GM12878 (cell line): ENCODE measurements at regions not wholly inside any gene's neighbourhood (a gene's known extent, or its start where the extent isn't known, plus 50 kb on each side); places are given as distances from the start of the nearest gene placed in this dataset.

Experiments used
- ATAC-seq: fragments of 200-7000 bp; cut with Tn5 transposase; 3 replicates; pipeline ENCODE4 v1.9.1; 2020; ENCODE audit warnings: mild to moderate bottlenecking, moderate library complexity
- BruUV-seq: library from RNA; stranded (reverse); fragments of 400-500 nt; replicated peaks from 2 replicates; lab custom pipeline; 2021; lab: Mats Ljungman, UMichigan
- CTCF ChIA-PET: fragments of 300-600 bp; sonication (Branson Sonifier 250); formaldehyde crosslinking; extraction: SDS; loops from one replicate; lab custom pipeline; 2021; ENCODE audit warnings: inconsistent platforms; lab: Yijun Ruan, JAX
- POLR2A ChIA-PET: fragments of 350-600 bp; formaldehyde crosslinking; extraction: SDS; loops from one replicate; lab custom pipeline; 2021; ENCODE audit warnings: inconsistent platforms; lab: Charles Lee
- RAD21 ChIA-PET: fragments of 300-600 bp; sonication (Branson Sonifier 250); formaldehyde crosslinking; loops from one replicate; lab custom pipeline; 2023; ENCODE audit warnings: antibody characterized with exemption; ENCODE audit not compliant: unreplicated experiment; lab: Charles Lee
- SMC1A ChIA-PET: fragments of 300-600 bp; sonication (Branson Sonifier 250); formaldehyde crosslinking; loops from one replicate; lab custom pipeline; 2023; ENCODE audit not compliant: unreplicated experiment, uncharacterized antibody; lab: Charles Lee
- DNase-seq: peaks from one replicate; pipeline ENCODE4 v3.0.0-alpha.2; 2011; ENCODE audit warnings: low read depth, low spot score
- FAIRE-seq: peaks from 3 replicates; lab custom pipeline; 2011; peaks lifted over from hg19 to GRCh38; lab: Jason Lieb, UNC
- H2AFZ ChIP-seq: 2 replicates; pipeline ENCODE4 v1.6.0; 2011; ENCODE audit warnings: low read depth, low read length, control low read depth; ENCODE audit not compliant: control insufficient read depth
- H3K27ac ChIP-seq: 2 replicates; pipeline ENCODE4 v1.5.1; 2011; ENCODE audit warnings: control low read depth; ENCODE audit not compliant: control insufficient read depth, insufficient read depth
- H3K27me3 ChIP-seq, 2 experiments: replicated peaks in 1 of 2; 2 replicates each; pipeline versions ENCODE4 v1.6.0 to v1.6.1; 2011; ENCODE audit warnings: low read length in 1 of 2; ENCODE audit not compliant: control insufficient read depth in 2 of 2, insufficient read depth in 2 of 2
- H3K36me3 ChIP-seq, 2 experiments: 2 replicates each; pipeline ENCODE4 v1.5.1; 2011; ENCODE audit warnings: low read length in 1 of 2; ENCODE audit not compliant: control insufficient read depth in 2 of 2, insufficient read depth in 2 of 2
- H3K4me1 ChIP-seq: 2 replicates; pipeline ENCODE4 v1.6.1; 2011; ENCODE audit warnings: mild to moderate bottlenecking, low read length, moderate library complexity, mixed read lengths; ENCODE audit not compliant: control insufficient read depth, insufficient read depth
- H3K4me2 ChIP-seq: 2 replicates; pipeline ENCODE4 v1.6.0; 2011; ENCODE audit warnings: control low read depth; ENCODE audit not compliant: control insufficient read depth, insufficient read depth
- H3K4me3 ChIP-seq: fragments of 200-600 bp; sonication (generic); 2 replicates; pipeline ENCODE4 v1.5.1; 2016
- H3K79me2 ChIP-seq: 2 replicates; pipeline ENCODE4 v1.6.0; 2011; ENCODE audit warnings: low read length; ENCODE audit not compliant: control insufficient read depth, insufficient read depth
- H3K9ac ChIP-seq: 2 replicates; pipeline ENCODE4 v1.8.0; 2011; ENCODE audit warnings: low read length, control low read depth, mixed read lengths; ENCODE audit not compliant: control insufficient read depth, insufficient read depth
- H3K9me3 ChIP-seq: replicated peaks from 3 replicates; pipeline ENCODE4 v1.5.1; 2011; ENCODE audit warnings: mild to moderate bottlenecking, low read length; ENCODE audit not compliant: control insufficient read depth, insufficient read depth
- H4K20me1 ChIP-seq: 2 replicates; pipeline ENCODE4 v1.6.0; 2011; ENCODE audit not compliant: control insufficient read depth, insufficient read depth
- ATF3 ChIP-seq: IDR thresholded peaks from 2 replicates; pipeline ENCODE4 v1.6.1; 2011; ENCODE audit warnings: low read depth, mild to moderate bottlenecking, low read length, moderate library complexity, borderline replicate concordance; ENCODE audit errors: extremely low read depth
- CHD2 ChIP-seq: IDR thresholded peaks from 2 replicates; pipeline ENCODE4 v1.6.1; 2011; ENCODE audit warnings: low read depth, low read length, improper control_type of control experiment, borderline replicate concordance
- GATAD2B ChIP-seq: fragments of 450-650 bp; conservative IDR thresholded peaks from 2 replicates; pipeline ENCODE4 v1.6.1; 2017; ENCODE audit warnings: low read depth, mild to moderate bottlenecking, moderate library complexity
- IRF3 ChIP-seq: fragments of 450-650 bp; IDR thresholded peaks from 2 replicates; pipeline ENCODE4 v1.6.1; 2014; ENCODE audit warnings: mild to moderate bottlenecking
- POLR2A ChIP-seq: IDR thresholded peaks from 2 replicates; pipeline ENCODE4 v1.6.1; 2011; ENCODE audit warnings: low read depth, mild to moderate bottlenecking, low read length
- RELB ChIP-seq: fragments of 450-650 bp; IDR thresholded peaks from 2 replicates; pipeline ENCODE4 v1.6.1; 2017; ENCODE audit warnings: low read depth, mild to moderate bottlenecking, moderate library complexity
- RFX5 ChIP-seq: IDR thresholded peaks from 2 replicates; pipeline ENCODE4 v1.6.1; 2011; ENCODE audit warnings: low read depth, low read length, improper control_type of control experiment
- RUNX3 ChIP-seq: IDR thresholded peaks from 2 replicates; pipeline ENCODE4 v1.6.1; 2012; ENCODE audit warnings: low read length, inconsistent platforms
- ZNF622 ChIP-seq: fragments of 450-650 bp; IDR thresholded peaks from 2 replicates; pipeline ENCODE4 v1.6.1; 2017; ENCODE audit warnings: mild to moderate bottlenecking, inconsistent platforms
- WGBS: methylation state at CpG from one replicate; pipeline ENCODE4 v1.1.6; 2016; ENCODE audit warnings: low lambda C conversion rate; ENCODE audit not compliant: insufficient replicate concordance, insufficient coverage; ENCODE audit errors: missing lambda C conversion rate; 5-methylcytosine and 5-hydroxymethylcytosine counted together
- in situ Hi-C: fragments of 300-500 bp; cut with MboI; formaldehyde crosslinking; loops from 9 replicates; pipeline ENCODE4 v1.14.3; 2018; ENCODE audit warnings: mixed read lengths
- intact Hi-C: fragments of 100-400 bp; cut with micrococcal nuclease; formaldehyde crosslinking; loops from one replicate; pipeline ENCODE4 v1.14.2; 2022; ENCODE audit not compliant: unreplicated experiment

- intact Hi-C loops (no loop called here), in situ Hi-C loops (no loop called here)
- H3K4me2 ChIP-seq, result no peak overlapping the region
- no peak overlapping the region for H2AFZ ChIP-seq
- CTCF ChIA-PET, result no interaction called here
- H3K4me3 ChIP-seq, result no peak overlapping the region
- H3K27ac ChIP-seq, result no peak overlapping the region
- ATAC-seq (no peak), DNase-seq (no peak)
- no peaks in the 10 kb centered on the region for H3K79me2 ChIP-seq
- SMC1A ChIA-PET, result no interaction called here
- WGBS, result 43% methylated on average over 8 of the region's 8 CpGs
- no peaks in the 10 kb centered on the region for H3K9me3 ChIP-seq
- no peaks in the 10 kb centered on the region for H4K20me1 ChIP-seq
- no peak overlapping the region for H3K9ac ChIP-seq
- peaks cover 0 to 2% of the 10 kb centered on the region in 2 experiments; a peak in 3 of 4 replicates for H3K27me3 ChIP-seq
- RAD21 ChIA-PET, result no interaction called here
- BruUV-seq, result no TSS peak
- TF ChIP-seq ZNF622, result no peak
- TF ChIP-seq GATAD2B, result no peak
- TF ChIP-seq CHD2, result no peak
- TF ChIP-seq, all 136 proteins: peak for 0
- POLR2A ChIA-PET, result interaction anchor here (0.5 kb wide), 1 partner anchor 11 kb away, joined by 3 read pairs; no protein-coding TSS in a partner anchor
- Histone ChIP-seq H3K36me3 (no peaks in the 10 kb centered on the region), H3K4me1 (no peaks in the 10 kb centered on the region)
- no peak for FAIRE-seq
Measured at GRCh38 chr17:31695456-31696090, 163.5 kb downstream of the COPRS start.

GRCh38 chr17:31693433-31694220 is 165.4 kb downstream of the COPRS start:
- intact Hi-C loops (no loop called here), in situ Hi-C loops (no loop called here)
- H2AFZ ChIP-seq, result no peak overlapping the region
- RAD21 ChIA-PET, result no interaction called here
- ATAC-seq, result no peak
- SMC1A ChIA-PET, result interaction anchor here (0.5 to 1.3 kb wide), 2 partner anchors 44 to 79 kb away, joined by 3 read pairs; no protein-coding TSS in a partner anchor
- H4K20me1 ChIP-seq, result no peaks in the 10 kb centered on the region
- no peak overlapping the region for H3K27ac ChIP-seq
- no TSS peak for BruUV-seq
- CTCF ChIA-PET, result no interaction called here
- no peaks in the 10 kb centered on the region for H3K4me1 ChIP-seq
- POLR2A ChIA-PET, result no interaction called here
- no peak for FAIRE-seq
- H3K36me3 ChIP-seq, result no peaks in the 10 kb centered on the region
- no peaks in the 10 kb centered on the region for H3K9me3 ChIP-seq
- no peak for DNase-seq
- TF ChIP-seq ATF3, result no peak
- TF ChIP-seq RUNX3, result no peak
- TF ChIP-seq RELB, result no peak
- no peak for TF ChIP-seq POLR2A
- TF ChIP-seq RFX5, result no peak
- TF ChIP-seq IRF3, result no peak
- peaks cover 0 to 2% of the 10 kb centered on the region in 2 experiments; a peak in 3 of 4 replicates for H3K27me3 ChIP-seq
- WGBS, result 21% methylated on average over 5 of the region's 5 CpGs
- no peak overlapping the region for H3K9ac ChIP-seq
- no peaks in the 10 kb centered on the region for H3K79me2 ChIP-seq
- H3K4me2 ChIP-seq, result no peak overlapping the region
- H3K4me3 ChIP-seq, result no peak overlapping the region
